IPS DF 6.9 (cell line): ENCODE measurements at regions not wholly inside any gene's neighbourhood (a gene's known extent, or its start where the extent isn't known, plus 50 kb on each side); places are given as distances from the start of the nearest gene placed in this dataset.

Experiments
- DNase-seq: peaks from one replicate; pipeline ENCODE4 v3.0.0-alpha.2; 2013; ENCODE audit warnings: low read depth, low spot score
- H3K27ac ChIP-seq: one replicate; pipeline ENCODE4 v1.5.1; 2013; ENCODE audit warnings: low read length, control low read depth
- H3K27me3 ChIP-seq: 2 replicates; pipeline ENCODE4 v1.6.1; 2013; ENCODE audit warnings: mild to moderate bottlenecking, low read length; ENCODE audit not compliant: control insufficient read depth, insufficient read depth
- H3K36me3 ChIP-seq: 2 replicates; pipeline ENCODE4 v1.6.1; 2013; ENCODE audit warnings: low read length; ENCODE audit not compliant: control insufficient read depth, insufficient read depth
- H3K4me1 ChIP-seq: 2 replicates; pipeline ENCODE4 v1.6.1; 2013; ENCODE audit warnings: low read length; ENCODE audit not compliant: control insufficient read depth, insufficient read depth
- H3K4me3 ChIP-seq: 2 replicates; pipeline ENCODE4 v1.5.1; 2013; ENCODE audit warnings: mild to moderate bottlenecking, low read length
- H3K9me3 ChIP-seq: 2 replicates; pipeline ENCODE4 v1.6.1; 2013; ENCODE audit warnings: low read length, inconsistent platforms; ENCODE audit not compliant: control insufficient read depth, insufficient read depth
- WGBS: extraction: QIAGEN DNeasy Blood & Tissue Kit; methylation state at CpG from one replicate; pipeline ENCODE4 v1.1.7; 2013; ENCODE audit warnings: mixed read lengths, missing lambda C conversion rate; ENCODE audit not compliant: insufficient read length, insufficient coverage; 5-methylcytosine and 5-hydroxymethylcytosine counted together

DNA sequence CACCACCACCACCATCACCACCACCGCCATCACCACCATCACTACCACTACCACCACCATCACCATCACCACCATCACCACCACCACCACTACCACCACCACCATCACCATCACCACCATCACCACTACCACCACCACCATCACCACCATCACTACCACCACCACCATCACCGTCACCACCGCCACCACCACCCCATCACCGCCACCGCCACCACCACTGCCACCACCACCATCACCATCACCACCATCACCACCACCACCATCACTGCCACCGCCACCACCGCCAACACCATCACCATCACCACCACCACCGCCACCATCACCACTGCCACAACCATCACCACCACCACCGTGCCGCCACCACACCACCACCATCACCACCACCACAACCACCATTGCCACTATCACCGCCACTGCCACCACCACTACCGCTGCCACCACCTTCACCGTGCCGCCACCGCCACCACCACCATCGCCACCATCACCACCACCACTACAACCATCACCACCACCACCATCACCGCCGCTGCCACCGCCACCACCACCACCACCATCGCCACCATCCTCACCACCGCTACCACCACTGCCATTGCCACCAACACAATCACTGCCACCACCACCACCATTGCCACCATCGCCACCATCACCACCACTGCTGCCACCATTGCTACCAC, 1511.3 kb upstream of the AGA start:
- no peak overlapping the region for H3K27ac ChIP-seq
- DNase-seq = no peak
- no peaks in the 10 kb centered on the region for H3K27me3 ChIP-seq
- H3K36me3 ChIP-seq = 0 out of 2 replicates have a peak, but pooled peaks cover 5% of the 10 kb centered on the region
- no peaks in the 10 kb centered on the region for H3K9me3 ChIP-seq
- no peak overlapping the region for H3K4me3 ChIP-seq
- WGBS = no CpG with 5 or more reads among the region's 22 CpGs
- H3K4me1 ChIP-seq = no peaks in the 10 kb centered on the region

DNA sequence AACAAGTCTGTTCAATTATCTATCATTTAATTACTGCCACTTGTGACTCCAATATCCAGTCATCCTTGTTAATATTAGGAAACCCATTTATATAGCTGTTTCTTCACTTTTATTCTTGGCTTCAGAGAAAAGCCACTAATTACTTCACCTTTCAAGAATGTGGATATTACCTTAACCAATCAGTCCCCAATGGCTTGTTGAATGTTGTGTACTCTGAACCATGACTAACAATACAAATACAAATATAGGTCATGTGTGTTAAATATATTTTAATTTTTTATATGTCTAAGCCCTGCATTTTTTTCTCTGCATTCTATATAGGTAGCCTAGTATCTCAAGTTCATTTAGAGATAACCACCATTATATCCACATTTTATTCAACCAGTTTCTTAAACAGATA, 1513.4 kb upstream of the AGA start:
- Histone ChIP-seq H3K36me3 (0 out of 2 replicates have a peak, but pooled peaks cover 5% of the 10 kb centered on the region), H3K27ac (no peak overlapping the region), H3K4me3 (no peak overlapping the region), H3K27me3 (no peaks in the 10 kb centered on the region), H3K9me3 (no peaks in the 10 kb centered on the region), H3K4me1 (no peaks in the 10 kb centered on the region)
- no peak for DNase-seq

DNA sequence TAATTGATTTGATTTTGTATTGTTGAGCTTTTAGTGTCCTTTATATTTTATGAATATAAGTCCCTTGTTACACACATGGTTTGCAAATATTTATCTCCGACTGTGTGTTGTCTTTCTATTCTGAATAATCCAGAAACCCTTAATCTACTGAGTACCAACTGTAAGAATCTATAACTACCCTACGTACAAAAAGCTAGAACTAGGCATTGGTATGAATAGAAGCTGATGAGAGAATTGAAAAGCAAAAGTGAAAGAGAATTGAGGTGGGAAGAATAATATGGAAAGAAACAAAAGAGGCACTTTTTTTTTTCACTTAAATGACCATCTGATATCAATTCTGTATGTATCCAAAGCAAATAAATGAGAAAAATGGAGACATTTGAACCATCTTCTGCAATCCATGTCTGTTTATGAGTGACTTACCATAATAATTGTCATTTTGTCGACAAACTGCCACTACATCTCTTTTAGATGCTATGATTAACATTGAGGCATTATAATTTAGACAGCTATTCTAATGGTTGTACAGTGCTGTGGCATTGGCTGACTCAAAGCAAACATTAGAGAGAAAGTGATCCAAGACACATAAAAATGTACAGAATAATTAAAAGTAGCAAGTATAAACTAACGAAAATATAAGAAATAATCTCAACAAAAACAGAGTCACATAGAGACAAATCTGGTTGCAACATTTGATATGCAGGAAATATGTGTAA, 1516.6 kb upstream of the AGA start:
- no peak for DNase-seq
- Histone ChIP-seq H3K9me3 (no peaks in the 10 kb centered on the region), H3K36me3 (no peaks in the 10 kb centered on the region), H3K27me3 (no peaks in the 10 kb centered on the region), H3K4me3 (no peak overlapping the region), H3K4me1 (no peaks in the 10 kb centered on the region), H3K27ac (no peak overlapping the region)
- no CpG with 5 or more reads among the region's 4 CpGs for WGBS

DNA sequence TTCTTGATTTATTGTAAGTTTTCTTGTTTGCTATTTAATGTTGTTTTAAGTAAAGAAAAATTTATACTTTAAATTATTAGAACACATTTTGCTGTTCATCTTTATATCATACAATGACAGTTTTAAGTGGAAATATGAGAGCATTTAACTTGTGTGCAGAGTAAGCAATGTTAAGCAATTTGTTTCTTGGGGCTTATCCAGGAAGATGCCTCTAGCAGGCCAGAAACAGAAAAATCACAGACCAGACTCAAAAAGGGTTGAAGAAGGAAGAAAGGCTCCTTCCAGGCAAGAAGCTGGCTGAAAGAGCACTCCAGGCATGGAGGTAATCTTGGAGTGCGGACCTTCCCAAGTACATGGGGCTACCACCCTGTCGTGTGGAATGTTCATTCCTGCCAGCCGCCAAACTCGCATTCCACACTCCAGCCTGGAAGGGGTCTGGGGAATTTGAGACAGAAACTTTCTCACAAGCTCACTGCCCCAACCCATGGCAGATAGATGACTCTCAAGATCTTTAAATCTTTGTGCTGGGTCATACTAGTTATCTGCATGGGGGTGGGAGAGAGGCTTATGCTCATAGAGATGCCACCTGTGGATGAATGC, 1521.3 kb upstream of the AGA start:
- WGBS = no CpG with 5 or more reads among the region's 4 CpGs
- H3K27ac ChIP-seq = no peak overlapping the region
- no peak for DNase-seq
- H3K4me1 ChIP-seq = no peaks in the 10 kb centered on the region
- H3K27me3 ChIP-seq = no peaks in the 10 kb centered on the region
- no peaks in the 10 kb centered on the region for H3K9me3 ChIP-seq
- H3K36me3 ChIP-seq = no peaks in the 10 kb centered on the region
- no peak overlapping the region for H3K4me3 ChIP-seq

- Histone ChIP-seq H3K27ac (no peak overlapping the region), H3K4me3 (no peak overlapping the region), H3K4me1 (no peaks in the 10 kb centered on the region), H3K36me3 (no peaks in the 10 kb centered on the region), H3K9me3 (no peaks in the 10 kb centered on the region), H3K27me3 (no peaks in the 10 kb centered on the region)
- no CpG with 5 or more reads among the region's 2 CpGs for WGBS
- DNase-seq = no peak
Measured at GRCh38 chr4:178966644-178967043, 1524.4 kb upstream of the AGA start.

DNA sequence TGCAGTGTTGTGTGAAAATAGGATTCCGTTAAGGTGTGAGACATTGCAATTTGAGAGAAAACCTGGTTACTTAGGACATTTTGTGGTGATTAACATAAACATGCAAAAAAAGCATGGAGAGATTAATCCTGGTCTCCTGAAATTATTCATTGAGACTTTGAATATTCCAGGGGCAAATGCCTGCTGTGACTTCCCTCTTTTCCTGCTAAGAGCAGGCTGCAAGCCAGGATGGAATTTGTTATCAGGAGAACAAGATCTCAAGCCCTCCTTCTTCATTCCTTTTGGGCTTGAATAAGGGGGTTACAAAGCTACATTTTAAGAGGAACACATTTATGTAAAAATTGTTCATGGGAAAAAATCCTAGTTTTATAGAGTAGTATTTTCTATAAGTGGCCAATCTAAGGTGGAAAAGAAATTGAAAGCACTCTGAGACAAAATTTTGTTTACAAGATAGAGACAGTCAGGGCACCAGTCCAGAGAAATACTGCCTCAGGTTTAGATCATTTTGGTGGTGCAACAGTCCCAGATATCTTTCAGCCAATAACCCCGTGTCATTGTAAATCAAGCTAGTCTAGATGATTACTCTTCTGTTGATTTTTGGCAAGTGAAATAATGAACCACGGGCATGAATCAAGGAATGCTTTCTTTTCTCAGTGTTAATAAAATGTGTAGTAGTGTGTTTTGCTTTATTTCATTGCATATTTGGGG, 1528.3 kb upstream of the AGA start:
- H3K4me3 ChIP-seq = no peak overlapping the region
- no peak for DNase-seq
- no peaks in the 10 kb centered on the region for H3K27me3 ChIP-seq
- H3K36me3 ChIP-seq = no peaks in the 10 kb centered on the region
- no peaks in the 10 kb centered on the region for H3K9me3 ChIP-seq
- no peak overlapping the region for H3K27ac ChIP-seq
- H3K4me1 ChIP-seq = no peaks in the 10 kb centered on the region
- WGBS = no CpG with 5 or more reads among the region's 3 CpGs

- no CpG with 5 or more reads among the region's 3 CpGs for WGBS
- Histone ChIP-seq H3K4me1 (no peaks in the 10 kb centered on the region), H3K9me3 (no peaks in the 10 kb centered on the region), H3K27ac (no peak overlapping the region), H3K4me3 (no peak overlapping the region), H3K36me3 (no peaks in the 10 kb centered on the region), H3K27me3 (no peaks in the 10 kb centered on the region)
- no peak for DNase-seq
Measured at GRCh38 chr4:178976861-178977260, 1534.6 kb upstream of the AGA start.

- WGBS = no CpG with 5 or more reads among the region's 4 CpGs
- Histone ChIP-seq H3K27ac (no peak overlapping the region), H3K9me3 (no peaks in the 10 kb centered on the region), H3K4me1 (no peaks in the 10 kb centered on the region), H3K27me3 (no peaks in the 10 kb centered on the region), H3K4me3 (no peak overlapping the region), H3K36me3 (no peaks in the 10 kb centered on the region)
- no peak for DNase-seq
Measured at GRCh38 chr4:178993306-178993705, 1551.1 kb upstream of the AGA start.

- Histone ChIP-seq H3K36me3 (no peaks in the 10 kb centered on the region), H3K4me3 (no peak overlapping the region), H3K27ac (no peak overlapping the region), H3K4me1 (no peaks in the 10 kb centered on the region), H3K27me3 (no peaks in the 10 kb centered on the region), H3K9me3 (no peaks in the 10 kb centered on the region)
- WGBS = no CpG with 5 or more reads among the region's 1 CpG
- DNase-seq = no peak
Measured at GRCh38 chr4:179001918-179002317, 1559.7 kb upstream of the AGA start.

- H3K27ac ChIP-seq = no peak overlapping the region
- no peaks in the 10 kb centered on the region for H3K4me1 ChIP-seq
- H3K9me3 ChIP-seq = no peaks in the 10 kb centered on the region
- no peak overlapping the region for H3K4me3 ChIP-seq
- no peaks in the 10 kb centered on the region for H3K36me3 ChIP-seq
- no peak for DNase-seq
- no peaks in the 10 kb centered on the region for H3K27me3 ChIP-seq
Measured at GRCh38 chr4:179007755-179008154, 1565.5 kb upstream of the AGA start.
